ENCODE measurements at regions not wholly inside any gene's neighbourhood (a gene's known extent, or its start where the extent isn't known, plus 50 kb on each side); places are given as distances from the start of the nearest gene placed in this dataset.

DNA sequence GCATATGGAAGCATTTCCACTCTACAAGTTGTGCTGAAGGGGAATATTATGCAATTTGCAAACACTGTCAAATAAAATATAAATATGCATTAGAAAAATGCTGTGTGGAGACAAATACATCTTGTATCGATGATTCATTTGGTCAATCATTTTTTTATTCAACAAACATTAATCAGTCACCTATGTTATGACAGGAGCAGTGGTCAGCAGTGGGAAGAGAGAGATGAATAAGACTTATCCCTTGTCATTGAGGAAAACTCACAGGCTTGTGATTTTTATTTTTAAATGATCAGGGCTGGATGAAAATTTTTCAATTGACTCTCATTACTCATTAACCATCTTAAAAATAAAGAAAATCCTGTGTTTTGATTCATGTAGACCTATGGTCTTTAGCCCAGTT is 574.1 kb downstream of the ACTL7B start:
- no peak for TF ChIP-seq CREB1 (CRISPR knock-in tag; IDR thresholded peaks at IDR 0.05; ENCODE audit: low read depth)
- TF ChIP-seq, protein P1, sequence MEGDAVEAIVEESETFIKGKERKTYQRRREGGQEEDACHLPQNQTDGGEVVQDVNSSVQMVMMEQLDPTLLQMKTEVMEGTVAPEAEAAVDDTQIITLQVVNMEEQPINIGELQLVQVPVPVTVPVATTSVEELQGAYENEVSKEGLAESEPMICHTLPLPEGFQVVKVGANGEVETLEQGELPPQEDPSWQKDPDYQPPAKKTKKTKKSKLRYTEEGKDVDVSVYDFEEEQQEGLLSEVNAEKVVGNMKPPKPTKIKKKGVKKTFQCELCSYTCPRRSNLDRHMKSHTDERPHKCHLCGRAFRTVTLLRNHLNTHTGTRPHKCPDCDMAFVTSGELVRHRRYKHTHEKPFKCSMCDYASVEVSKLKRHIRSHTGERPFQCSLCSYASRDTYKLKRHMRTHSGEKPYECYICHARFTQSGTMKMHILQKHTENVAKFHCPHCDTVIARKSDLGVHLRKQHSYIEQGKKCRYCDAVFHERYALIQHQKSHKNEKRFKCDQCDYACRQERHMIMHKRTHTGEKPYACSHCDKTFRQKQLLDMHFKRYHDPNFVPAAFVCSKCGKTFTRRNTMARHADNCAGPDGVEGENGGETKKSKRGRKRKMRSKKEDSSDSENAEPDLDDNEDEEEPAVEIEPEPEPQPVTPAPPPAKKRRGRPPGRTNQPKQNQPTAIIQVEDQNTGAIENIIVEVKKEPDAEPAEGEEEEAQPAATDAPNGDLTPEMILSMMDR (conservative IDR thresholded peaks at IDR 0.05; ENCODE audit: low read depth in 2 of 2) = no peak

Measured in GM23338 (cell line).